ENCODE measurements at regions not wholly inside any gene's neighbourhood (a gene's known extent, or its start where the extent isn't known, plus 50 kb on each side); places are given as distances from the start of the nearest gene placed in this dataset.

DNA sequence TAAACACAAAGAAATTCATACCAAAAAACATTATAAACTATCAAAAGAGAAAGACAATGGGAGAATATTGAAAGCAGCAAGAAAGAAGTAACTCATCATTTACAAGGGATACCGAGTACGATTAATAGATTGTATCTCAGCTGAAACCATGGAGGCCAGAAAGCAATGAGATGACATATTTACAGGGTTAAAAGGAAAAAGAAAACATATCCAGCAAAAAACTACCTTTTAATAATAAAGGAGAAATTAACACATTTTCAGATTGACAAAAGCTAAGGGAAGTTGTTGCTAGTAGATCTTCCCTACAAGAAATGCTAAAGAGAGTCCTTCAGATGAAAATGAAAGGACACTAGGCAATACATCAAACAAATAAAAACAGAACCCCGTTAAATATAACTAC, 364.8 kb upstream of the TNC start:
- no peak for DNase-seq

GRCh38 chr9:115492869-115493268, 374.9 kb upstream of the TNC start:
- DNase-seq, result no peak

DNA sequence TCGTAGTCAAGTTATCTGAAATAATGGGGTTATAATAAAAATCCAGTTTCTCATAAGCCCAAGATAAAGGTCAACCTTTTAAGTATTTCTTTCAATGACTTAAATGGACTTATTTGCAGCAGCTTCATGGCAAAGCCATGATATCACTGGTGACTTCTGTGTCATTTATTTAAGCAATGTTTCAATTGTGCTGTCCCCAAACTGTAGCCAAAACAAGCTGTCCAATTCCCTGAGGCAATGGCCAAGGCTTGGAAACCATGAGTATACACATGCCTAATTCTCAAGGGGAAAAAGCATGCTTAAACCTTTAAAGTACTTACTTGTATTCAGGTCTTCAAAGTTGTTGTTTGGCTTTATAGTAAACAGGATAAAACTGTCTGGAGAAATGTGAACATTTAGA, 376.4 kb upstream of the TNC start:
- DNase-seq, result no peak

- no peak for DNase-seq
Observed at GRCh38 chr9:115495052-115495635, 377.2 kb upstream of the TNC start.

- no peak for DNase-seq
Observed at GRCh38 chr9:115495836-115496235, 377.9 kb upstream of the TNC start.

- no peak for DNase-seq
Observed at GRCh38 chr9:115498303-115498702, 380.3 kb upstream of the TNC start.

DNA sequence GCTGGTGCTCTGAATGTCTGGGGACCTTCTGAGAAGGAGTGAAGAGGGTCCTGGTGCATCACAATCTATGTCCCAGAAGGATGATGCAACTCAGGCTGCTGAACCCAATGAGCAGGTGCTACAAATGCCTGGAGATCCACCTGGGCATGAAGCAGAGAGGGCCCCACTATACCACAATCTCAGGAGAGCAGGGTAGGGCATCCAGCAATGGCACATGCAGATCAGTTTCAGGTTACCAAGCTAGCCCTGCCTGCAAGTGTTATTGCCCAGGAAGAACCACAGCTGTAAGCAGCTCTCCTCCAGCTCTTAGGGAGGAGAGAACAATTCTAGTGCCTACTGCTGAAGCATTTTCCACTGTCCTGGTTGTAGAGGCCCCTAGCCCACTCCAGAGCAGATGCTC, 389.2 kb upstream of the TNC start:
- DNase-seq, result no peak

DNA sequence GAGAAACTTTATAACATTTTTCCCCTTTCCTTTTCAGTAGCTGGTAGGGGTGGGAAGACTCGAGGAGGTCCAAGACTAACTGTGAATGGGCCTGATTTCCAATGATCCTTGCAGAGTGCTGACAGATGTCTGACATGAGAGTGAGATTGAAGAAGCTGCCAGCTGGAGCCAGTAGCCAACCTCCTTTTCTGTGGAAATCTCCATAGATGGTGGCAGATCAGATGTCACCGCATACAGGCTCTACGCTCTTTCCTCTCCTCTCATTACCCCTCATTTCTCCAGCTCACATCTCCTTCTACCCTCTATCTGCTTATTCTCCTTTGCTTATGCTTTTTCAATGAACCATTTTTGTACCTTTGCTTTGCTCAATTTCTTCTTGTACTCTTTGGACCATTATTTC, 395.2 kb upstream of the TNC start:
- DNase-seq, result no peak

DNA sequence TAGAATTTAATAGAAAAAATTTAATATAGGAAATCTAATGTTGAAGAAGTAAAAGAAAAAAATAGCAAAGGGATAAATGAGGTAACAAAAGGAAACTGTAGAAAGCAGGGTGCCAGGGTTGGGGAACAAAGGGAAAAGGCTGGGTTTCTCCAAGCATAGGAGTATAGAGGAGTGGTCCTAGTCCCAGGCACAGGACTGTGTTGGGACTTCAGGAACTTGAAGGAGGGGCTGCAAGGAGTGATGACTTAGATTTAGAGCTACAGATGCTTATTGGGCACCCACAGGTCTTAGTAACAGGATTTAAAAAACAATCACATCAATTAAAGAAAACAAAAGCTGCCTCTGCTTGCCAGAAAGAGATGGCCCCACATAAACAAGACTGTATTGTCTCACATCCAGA, 396.5 kb upstream of the TNC start:
- no peak for DNase-seq

- DNase-seq, result no peak
Observed at GRCh38 chr9:115517335-115518075, 399.5 kb upstream of the TNC start.

DNA sequence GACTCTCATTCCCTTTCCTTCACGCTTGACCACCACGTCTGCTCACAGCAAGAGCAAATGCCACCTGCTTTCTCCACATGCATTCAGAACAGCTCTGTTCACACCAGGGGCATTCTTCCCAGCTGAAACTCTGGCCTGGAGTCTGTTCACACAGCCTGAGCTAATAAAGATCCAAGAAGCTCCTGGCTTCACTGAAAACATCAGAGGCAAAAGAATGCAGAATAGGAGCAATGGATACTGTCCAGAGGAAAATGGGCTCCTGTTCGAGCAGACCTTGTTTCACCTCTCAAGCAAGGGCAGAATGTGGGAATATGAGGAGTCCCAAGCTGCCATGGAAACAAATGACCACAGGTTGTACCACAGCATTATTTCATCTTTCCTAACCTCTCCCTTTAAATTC, 402.7 kb upstream of the TNC start:
- no peak for DNase-seq

DNA sequence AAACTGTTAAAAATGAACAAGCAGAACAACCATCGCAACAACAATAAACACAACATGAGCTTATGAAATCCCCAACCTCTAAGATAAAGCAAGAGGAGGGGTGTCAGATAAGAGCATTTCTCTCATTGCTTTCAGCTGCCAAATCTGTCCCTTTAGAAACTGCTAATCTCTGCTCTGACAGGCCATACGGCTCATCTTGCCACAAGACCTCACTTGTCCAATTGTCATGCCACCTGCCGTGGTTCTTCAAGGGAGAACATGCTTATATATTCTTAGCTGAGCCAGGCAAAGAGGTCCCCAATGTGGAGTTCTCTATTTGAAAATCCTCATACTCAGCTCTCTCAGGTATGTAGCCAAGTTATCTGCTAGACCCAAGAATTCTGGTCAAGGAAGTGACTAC, 405.0 kb upstream of the TNC start:
- DNase-seq, result no peak

DNA sequence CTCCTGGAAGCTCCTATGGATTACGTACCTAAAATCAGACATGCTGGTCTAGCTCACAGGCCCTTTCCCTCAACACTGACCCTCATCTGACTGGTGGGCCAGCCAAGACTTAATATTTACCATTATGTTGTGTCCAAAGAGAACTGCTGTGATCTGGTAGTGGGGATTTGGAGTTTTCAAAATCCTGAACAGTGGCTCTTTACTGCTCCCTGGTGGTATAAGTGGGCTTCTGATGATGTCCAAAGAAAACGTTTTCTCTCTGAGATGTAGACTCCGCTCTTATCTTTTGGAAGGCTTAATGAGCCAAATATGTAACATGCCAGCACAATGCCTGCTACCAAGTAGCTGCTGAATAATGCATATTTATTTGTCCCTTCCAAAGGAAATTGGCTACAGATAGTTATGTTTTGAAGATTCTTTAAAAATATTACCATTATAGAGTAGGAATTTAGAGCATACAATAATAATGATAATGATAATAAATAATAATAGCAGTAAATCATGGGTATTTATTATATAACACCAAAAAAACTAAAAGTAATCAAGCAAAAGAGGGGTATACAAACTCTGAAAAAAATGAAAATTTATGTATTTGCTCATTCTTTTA, 406.6 kb upstream of the TNC start:
- DNase-seq, result peak; percentile 47 to 68 (median 58)

DNA sequence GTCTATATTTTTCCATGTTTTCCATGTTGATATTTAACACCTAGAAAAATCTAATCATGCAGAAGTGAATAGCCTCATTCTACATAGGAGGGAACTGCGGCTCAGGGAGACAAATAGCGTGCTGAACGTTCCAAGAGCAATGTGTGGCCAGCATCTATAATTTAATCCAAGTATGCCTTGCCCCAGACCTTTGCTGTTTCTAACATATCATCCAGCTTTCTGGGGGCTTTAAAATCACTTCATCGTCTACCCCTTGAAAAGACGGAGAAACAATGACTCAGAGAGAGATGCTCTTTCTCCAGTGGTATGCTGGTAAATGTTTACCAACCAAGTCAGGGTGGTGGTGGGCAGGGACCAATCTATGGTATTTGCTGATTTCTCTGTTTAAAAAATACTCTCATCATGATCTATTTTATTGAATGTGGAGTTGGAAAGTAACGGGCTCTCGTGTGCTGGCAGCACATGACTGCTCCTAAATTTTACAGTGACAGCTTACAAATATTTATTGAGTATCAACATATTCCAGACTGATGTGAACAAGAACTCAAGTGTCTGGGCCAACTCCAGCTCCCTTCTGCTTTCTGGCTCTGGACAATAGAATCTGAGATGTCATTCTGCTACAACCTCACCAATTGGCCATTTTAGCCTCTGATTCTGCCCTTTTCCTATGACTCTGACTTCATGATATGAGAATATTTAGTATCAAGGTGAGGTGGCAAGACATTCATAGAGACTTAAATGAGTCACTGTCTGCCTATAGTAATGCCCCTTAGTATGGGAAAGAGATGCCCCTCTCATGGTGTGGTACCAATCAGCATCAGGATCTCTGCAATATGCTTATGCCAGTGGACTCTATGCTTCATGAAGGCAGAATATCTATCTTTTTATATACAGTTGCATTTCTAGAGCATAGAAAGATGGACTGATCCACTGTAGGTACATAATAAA, 407.4 kb upstream of the TNC start:
- DNase-seq, result no peak

GRCh38 chr9:115531410-115532125, 413.6 kb upstream of the TNC start:
- no peak for DNase-seq

DNA sequence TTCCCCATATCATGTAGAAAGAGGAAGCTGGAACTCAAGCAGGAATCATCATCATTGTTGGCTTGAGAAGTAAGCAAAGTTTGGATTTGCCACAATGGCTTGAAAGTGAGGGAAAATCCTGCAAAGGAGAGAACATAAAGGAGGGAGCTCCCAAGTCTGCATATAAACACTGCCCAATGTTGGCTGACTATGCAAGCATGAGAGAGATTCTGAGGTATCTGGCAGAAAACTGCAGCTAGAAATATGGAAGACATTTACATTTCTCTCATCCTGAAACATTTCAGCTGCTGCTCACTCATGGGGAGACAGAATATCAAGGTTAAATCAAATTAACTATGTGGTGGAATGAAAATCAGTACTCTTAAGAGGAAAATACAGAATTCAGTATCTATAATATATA, 415.6 kb upstream of the TNC start:
- DNase-seq, result no peak

GRCh38 chr9:115540091-115540490, 422.1 kb upstream of the TNC start:
- DNase-seq, result no peak

DNA sequence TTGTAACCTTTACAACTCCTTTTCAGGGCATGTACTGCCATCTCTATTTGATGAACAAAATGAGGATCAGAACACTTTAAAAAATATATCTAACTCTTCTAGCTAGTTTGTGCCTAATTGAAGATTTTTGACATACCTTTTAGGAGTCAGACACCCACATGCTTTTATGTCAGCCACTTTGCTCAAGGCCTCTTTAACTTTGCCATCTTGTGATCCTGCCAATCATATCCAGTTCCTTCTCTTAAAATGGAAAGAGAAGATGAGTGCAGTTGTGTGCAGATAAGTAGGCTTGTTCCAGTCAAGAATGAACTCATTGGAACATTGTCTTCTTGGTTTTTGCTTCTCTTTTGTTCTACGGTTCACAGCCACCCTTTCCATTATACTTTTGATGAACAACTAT, 425.6 kb upstream of the TNC start:
- no peak for DNase-seq

- DNase-seq, result no peak
Observed at GRCh38 chr9:115548609-115549260, 430.8 kb upstream of the TNC start.

DNA sequence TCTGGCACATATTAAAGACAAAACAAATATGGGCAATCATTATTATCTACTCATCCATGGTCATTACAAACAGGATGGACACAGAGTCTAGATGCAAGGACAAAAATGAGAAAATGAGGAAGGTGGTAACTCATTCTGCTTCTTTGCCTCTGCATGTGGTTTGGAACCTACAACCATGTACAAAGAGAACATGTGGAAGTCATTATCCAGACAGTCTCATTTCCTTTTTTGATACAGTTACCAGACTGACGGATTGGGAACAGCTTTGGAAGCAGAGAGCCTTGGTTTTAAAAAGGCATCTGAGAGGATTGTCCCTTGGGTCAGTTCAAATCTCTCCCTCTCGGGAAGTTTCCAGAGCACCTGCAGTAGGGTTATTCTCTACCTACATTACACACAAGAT, 433.4 kb upstream of the TNC start:
- no peak for DNase-seq

- no peak for DNase-seq
Observed at GRCh38 chr9:115553060-115553773, 435.3 kb upstream of the TNC start.
